IMR-90 (cell line): ENCODE measurements at regions not wholly inside any gene's neighbourhood (a gene's known extent, or its start where the extent isn't known, plus 50 kb on each side); places are given as distances from the start of the nearest gene placed in this dataset.

Experiments
- CEBPB ChIP-seq: IDR thresholded peaks from 2 replicates; pipeline ENCODE4 v1.6.1; 2012; ENCODE audit warnings: low read depth, low read length, improper control_type of control experiment
- MXI1 ChIP-seq: IDR thresholded peaks from 2 replicates; pipeline ENCODE4 v1.6.1; 2012; ENCODE audit warnings: low read depth, mild to moderate bottlenecking, low read length, moderate library complexity, borderline replicate concordance
- POLR2A ChIP-seq: IDR thresholded peaks from 2 replicates; pipeline ENCODE4 v1.6.1; 2012; ENCODE audit warnings: mild to moderate bottlenecking, low read depth, low read length
- RAD21 ChIP-seq: IDR thresholded peaks from 2 replicates; pipeline ENCODE4 v1.6.1; 2012; ENCODE audit warnings: low read length, improper control_type of control experiment
- TF ChIP-seq, protein P1 (sequence below): conservative IDR thresholded peaks from 2 replicates; pipeline ENCODE4 v1.5.1; 2012; ENCODE audit warnings: mild to moderate bottlenecking, low read depth, low read length, improper control_type of control experiment

DNA sequence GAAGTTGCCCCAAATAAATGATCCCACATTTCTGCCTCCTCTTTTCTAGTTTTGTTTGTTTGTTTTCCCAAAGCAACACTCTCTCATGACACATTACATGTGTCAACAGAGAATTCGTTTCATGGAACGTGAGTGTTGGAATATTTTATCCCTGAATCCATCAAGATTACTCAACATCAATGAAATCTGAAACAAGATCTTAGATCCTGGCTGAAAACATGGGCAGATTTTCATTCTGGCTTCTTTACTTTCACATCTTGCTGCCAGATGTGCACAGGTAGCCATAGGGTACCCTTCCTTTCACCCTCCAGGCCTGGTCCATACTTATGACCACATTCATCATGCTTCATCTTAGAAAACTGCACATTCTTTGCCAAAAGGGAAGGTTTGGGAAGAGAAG is 347.0 kb downstream of the DOK5 start:
- TF ChIP-seq, protein P1, sequence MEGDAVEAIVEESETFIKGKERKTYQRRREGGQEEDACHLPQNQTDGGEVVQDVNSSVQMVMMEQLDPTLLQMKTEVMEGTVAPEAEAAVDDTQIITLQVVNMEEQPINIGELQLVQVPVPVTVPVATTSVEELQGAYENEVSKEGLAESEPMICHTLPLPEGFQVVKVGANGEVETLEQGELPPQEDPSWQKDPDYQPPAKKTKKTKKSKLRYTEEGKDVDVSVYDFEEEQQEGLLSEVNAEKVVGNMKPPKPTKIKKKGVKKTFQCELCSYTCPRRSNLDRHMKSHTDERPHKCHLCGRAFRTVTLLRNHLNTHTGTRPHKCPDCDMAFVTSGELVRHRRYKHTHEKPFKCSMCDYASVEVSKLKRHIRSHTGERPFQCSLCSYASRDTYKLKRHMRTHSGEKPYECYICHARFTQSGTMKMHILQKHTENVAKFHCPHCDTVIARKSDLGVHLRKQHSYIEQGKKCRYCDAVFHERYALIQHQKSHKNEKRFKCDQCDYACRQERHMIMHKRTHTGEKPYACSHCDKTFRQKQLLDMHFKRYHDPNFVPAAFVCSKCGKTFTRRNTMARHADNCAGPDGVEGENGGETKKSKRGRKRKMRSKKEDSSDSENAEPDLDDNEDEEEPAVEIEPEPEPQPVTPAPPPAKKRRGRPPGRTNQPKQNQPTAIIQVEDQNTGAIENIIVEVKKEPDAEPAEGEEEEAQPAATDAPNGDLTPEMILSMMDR = no peak
- TF ChIP-seq POLR2A (no peak), MXI1 (no peak), RAD21 (no peak), CEBPB (no peak)
